Vagina (tissue), 2 donors: ENCODE measurements at regions not wholly inside any gene's neighbourhood (a gene's known extent, or its start where the extent isn't known, plus 50 kb on each side); places are given as distances from the start of the nearest gene placed in this dataset.

Experiments used
- CTCF ChIP-seq, 3 experiments: fragments of 450-650 bp in 2 of 3; fragments of 200-600 bp in 1 of 3; sonication (generic) in 1 of 3; IDR thresholded peaks; one replicate each; pipeline ENCODE4 v1.5.1; 2017 to 2019; ENCODE audit warnings: antibody characterized with exemption in 3 of 3, mild to moderate bottlenecking in 2 of 3, moderate library complexity in 2 of 3
- POLR2A ChIP-seq, 2 donors: fragments of 450-650 bp; IDR thresholded peaks; one replicate each; pipeline ENCODE4 v1.6.1; 2017; ENCODE audit warnings: antibody characterized with exemption in 2 of 2, mild to moderate bottlenecking in 2 of 2, moderate library complexity in 2 of 2
- POLR2AphosphoS5 ChIP-seq, 2 donors: sonication (generic); formaldehyde crosslinking; IDR thresholded peaks; one replicate each; pipeline ENCODE4 v1.9.0; 2017; ENCODE audit warnings: antibody characterized with exemption in 2 of 2, mild to moderate bottlenecking in 2 of 2, low read depth in 1 of 2; ENCODE audit not compliant: insufficient read depth in 1 of 2

GRCh38 chrX:5122181-5122678 is 1106.4 kb downstream of the NLGN4X start:
- TF ChIP-seq CTCF (IDR thresholded peaks at IDR 0.05): no peak
- no peak for TF ChIP-seq POLR2A (IDR thresholded peaks at IDR 0.05)
- no peak for TF ChIP-seq POLR2AphosphoS5 (IDR thresholded peaks at IDR 0.05; ENCODE audit: insufficient read depth in 1 of 2, low read depth in 1 of 2)
